A549 (cell line): ENCODE measurements at regions not wholly inside any gene's neighbourhood (a gene's known extent, or its start where the extent isn't known, plus 50 kb on each side); places are given as distances from the start of the nearest gene placed in this dataset.

Experiments used
- BCL3 ChIP-seq: fragments of >200 bp; sonication (Bioruptor Twin); formaldehyde crosslinking; IDR thresholded peaks from 3 replicates; pipeline ENCODE4 v1.6.1; 2016
- CTCF ChIP-seq: fragments of >200 bp; sonication (Bioruptor Twin); formaldehyde crosslinking; IDR thresholded peaks from 3 replicates; pipeline ENCODE4 v1.5.1; 2016
- E2F6 ChIP-seq: IDR thresholded peaks from 2 replicates; pipeline ENCODE4 v1.6.1; 2012; ENCODE audit warnings: low read depth, borderline replicate concordance
- EHMT2 ChIP-seq: fragments of 200-600 bp; sonication (generic); IDR thresholded peaks from 2 replicates; pipeline ENCODE4 v1.6.1; 2016; ENCODE audit warnings: antibody characterized with exemption, low read depth, mild to moderate bottlenecking, moderate library complexity
- JUN ChIP-seq, 2 experiments: fragments of >200 bp; sonication (Bioruptor Twin); formaldehyde crosslinking; IDR thresholded peaks; 2 replicates in 1 of 2; 3 replicates in 1 of 2; pipeline ENCODE4 v1.6.1; 2016 to 2017
- KDM5A ChIP-seq: fragments of 200-600 bp; sonication (generic); IDR thresholded peaks from 2 replicates; pipeline ENCODE4 v1.6.1; 2016; ENCODE audit warnings: antibody characterized with exemption, mild to moderate bottlenecking
- NR3C1 ChIP-seq: fragments of >200 bp; sonication (Bioruptor Twin); formaldehyde crosslinking; IDR thresholded peaks from 3 replicates; pipeline ENCODE4 v1.6.1; 2017
- PBX3 ChIP-seq: IDR thresholded peaks from 2 replicates; pipeline ENCODE4 v1.6.1; 2012
- RAD21 ChIP-seq, 2 experiments: fragments of >200 bp in 1 of 2; sonication (Bioruptor Twin) in 1 of 2; formaldehyde crosslinking in 1 of 2; IDR thresholded peaks in 1 of 2; conservative IDR thresholded peaks in 1 of 2; 2 replicates in 1 of 2; 3 replicates in 1 of 2; pipeline ENCODE4 v1.6.1; 2012 to 2018; ENCODE audit warnings: inconsistent platforms in 1 of 2
- REST ChIP-seq: fragments of 200-600 bp; sonication (generic); IDR thresholded peaks from 2 replicates; pipeline ENCODE4 v1.6.1; 2016; ENCODE audit warnings: antibody characterized with exemption, mild to moderate bottlenecking, moderate library complexity
- RFX5 ChIP-seq: fragments of 450-650 bp; IDR thresholded peaks from 2 replicates; pipeline ENCODE4 v1.7.1; 2014; ENCODE audit warnings: antibody characterized with exemption, mild to moderate bottlenecking, moderate library complexity
- ZFP36 ChIP-seq: fragments of 450-650 bp; IDR thresholded peaks from 2 replicates; pipeline ENCODE4 v1.6.1; 2014; ENCODE audit warnings: borderline replicate concordance; ENCODE audit not compliant: partially characterized antibody

- no peak for TF ChIP-seq RFX5
- no peak for TF ChIP-seq RAD21 (conservative IDR thresholded peaks at IDR 0.05 in 1 of 2, IDR thresholded peaks at IDR 0.05 in 1 of 2)
- TF ChIP-seq CTCF, result no peak
- TF ChIP-seq JUN (IDR thresholded peaks at IDR 0.05), result no peak
- TF ChIP-seq REST, result no peak
- TF ChIP-seq BCL3, result no peak
- no peak for TF ChIP-seq EHMT2
- no peak for TF ChIP-seq ZFP36
- TF ChIP-seq KDM5A, result no peak
- TF ChIP-seq PBX3, result no peak
- no peak for TF ChIP-seq NR3C1
- TF ChIP-seq E2F6, result no peak
Observed at GRCh38 chr18:61643884-61644647, 248.7 kb downstream of the RNF152 start.
